Endometrium (tissue), 2 donors: ENCODE measurements at regions not wholly inside any gene's neighbourhood (a gene's known extent, or its start where the extent isn't known, plus 50 kb on each side); places are given as distances from the start of the nearest gene placed in this dataset.

ENCODE experiments used
- FAIRE-seq: peaks from 2 replicates; lab custom pipeline; 2012; peaks lifted over from hg19 to GRCh38; lab: Jason Lieb, UNC
- donor health status: control.
- donor health status: control.

DNA sequence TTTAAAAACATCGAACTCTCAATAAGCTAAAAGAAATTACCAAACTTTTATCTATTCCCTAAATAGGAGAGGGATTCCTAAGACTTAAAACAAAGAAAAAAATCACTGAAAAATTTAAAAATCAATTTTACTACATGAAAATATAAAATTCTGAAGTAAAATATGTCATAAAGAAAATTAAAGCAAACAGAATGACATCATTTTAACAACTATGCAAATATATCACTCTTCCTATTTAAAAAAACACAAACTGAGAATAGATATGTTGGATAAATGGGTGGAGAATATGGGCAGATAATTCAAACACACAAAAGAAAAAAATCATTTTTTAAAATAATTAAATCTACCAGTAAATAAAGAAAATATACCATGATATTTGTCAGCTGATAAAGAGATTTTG is 510.0 kb downstream of the BCL11B start:
- no peak for FAIRE-seq

DNA sequence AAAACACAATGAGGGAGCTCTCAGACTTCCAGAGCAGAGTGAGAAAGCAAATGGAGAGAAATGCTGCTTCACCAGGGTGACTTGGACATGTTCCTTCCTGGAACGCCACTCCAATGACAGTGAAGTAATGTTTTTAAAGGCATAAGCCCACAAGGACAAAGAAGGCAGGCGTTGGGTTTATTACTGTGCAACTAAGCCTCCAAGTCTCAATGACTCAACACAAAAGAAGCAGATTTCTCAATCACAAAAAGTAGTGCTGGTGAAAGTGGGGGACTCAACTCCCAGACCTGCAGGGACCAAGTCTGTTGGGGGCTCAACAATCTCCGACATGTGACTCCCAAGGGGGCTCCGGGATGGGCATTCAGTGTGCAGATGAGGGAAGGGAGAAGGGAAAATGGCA is 505.2 kb downstream of the BCL11B start:
- FAIRE-seq = no peak

DNA sequence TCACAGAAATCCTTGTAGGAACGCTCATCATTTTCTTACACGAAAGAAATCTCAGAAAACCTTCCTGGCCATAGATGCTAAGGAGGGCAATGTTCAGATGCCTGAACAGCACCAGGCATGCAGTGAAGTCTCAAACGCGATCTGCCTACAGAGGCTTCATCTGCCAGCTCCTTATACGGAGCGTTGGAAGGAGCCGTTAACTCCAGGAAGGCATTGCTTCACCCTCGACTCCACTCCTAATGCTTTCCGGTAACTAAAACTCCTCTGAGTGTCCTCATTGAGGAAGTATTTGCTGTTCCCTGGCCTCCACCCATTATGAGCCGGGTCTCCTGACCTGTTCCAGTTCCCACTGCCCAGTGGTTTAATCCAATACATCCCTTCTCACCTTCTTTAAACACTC is 502.7 kb downstream of the BCL11B start:
- no peak for FAIRE-seq

DNA sequence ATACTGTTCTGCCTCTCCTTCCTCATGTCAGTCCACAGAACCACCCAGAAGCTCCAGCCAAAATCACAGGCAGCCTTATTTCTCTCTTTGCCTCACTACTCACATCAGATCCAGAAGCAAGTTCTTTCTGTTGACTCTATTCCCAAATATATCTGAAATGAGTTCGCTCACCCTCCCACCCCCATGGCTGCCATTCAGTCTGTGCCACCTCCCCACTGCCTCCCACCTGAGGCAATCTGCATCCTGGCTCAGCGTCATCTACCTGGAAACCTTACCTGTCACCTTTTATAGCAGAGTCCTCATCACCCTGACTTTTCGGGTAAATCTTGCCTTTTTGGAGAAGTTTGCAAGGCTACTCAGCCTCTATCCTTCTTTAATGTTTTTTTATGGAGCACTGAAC is 501.8 kb downstream of the BCL11B start:
- FAIRE-seq = no peak

DNA sequence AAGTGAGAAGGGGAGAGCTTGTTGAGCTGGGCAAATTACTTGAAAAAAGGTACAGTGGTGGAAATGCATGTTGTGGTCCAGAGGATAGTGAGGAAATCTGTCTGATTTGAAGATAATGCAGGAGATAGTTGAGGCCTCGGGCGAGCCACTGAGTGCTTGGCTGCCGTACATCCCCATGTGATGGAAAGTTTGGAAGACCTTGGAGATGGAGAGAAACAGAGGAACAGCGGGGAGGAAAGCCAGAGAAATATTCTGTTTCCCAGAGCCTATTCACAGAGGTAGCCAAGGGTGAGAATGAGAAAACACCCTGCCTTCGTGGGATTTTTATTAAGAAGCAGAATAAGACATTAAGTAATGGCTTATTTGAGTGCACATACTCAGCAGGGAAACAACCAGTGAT is 498.2 kb downstream of the BCL11B start:
- FAIRE-seq = no peak

DNA sequence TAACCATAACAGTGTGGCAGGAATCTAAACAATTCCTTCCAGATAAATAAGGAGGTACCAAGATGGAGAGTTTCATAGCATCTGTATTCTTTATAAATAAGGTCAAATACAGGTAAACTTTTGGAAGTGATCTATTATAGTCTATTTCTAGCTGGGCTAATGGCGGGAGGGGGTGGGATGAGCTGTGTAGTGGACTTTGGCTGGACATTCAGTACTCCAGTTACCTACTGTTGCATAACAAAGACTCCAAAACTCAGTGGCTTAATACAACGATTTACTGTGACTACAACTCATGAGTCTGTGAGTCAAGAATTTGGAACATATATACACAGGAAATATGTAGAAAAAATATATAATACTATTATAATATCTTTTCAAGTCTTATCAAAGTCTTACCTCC is 496.1 kb downstream of the BCL11B start:
- FAIRE-seq = no peak

GRCh38 chr14:98782062-98782461 is 489.9 kb downstream of the BCL11B start:
- FAIRE-seq = no peak

DNA sequence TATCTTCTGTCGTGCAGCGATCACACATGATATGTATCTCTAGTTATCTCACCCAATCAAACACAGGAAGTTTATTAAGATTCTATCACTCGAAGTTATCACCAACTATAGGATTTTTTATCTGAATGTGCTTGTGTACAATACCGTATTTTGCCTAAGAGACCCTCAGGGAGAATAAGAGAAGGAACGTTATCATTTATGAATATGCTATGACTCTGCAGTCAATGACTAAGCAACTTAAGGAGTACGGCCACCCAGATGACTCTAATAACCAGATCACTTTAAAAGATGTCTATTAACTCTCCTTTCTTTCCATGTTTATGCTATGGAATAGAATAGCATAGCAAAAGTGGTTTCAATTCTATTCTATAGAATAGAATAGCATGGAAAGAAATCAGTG is 486.4 kb downstream of the BCL11B start:
- no peak for FAIRE-seq

DNA sequence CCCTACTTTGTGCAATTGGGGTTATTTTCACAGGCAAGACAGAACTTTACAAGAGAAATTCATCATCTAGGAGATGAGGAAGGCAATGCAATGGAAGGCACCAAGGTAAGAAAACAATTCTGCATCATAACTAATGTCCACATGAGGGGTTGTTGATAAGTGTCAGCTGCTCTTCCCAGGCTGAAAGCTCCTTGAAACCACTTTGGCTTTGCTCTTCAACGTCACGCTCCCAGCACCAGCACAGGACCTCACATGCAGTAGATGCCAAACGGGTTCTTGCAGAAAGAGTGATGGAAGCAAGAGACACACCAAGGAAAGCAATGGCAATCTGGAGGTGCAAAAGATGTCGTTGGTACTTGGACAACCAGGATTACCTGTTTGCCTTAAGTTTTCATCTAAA is 485.5 kb downstream of the BCL11B start:
- no peak for FAIRE-seq

DNA sequence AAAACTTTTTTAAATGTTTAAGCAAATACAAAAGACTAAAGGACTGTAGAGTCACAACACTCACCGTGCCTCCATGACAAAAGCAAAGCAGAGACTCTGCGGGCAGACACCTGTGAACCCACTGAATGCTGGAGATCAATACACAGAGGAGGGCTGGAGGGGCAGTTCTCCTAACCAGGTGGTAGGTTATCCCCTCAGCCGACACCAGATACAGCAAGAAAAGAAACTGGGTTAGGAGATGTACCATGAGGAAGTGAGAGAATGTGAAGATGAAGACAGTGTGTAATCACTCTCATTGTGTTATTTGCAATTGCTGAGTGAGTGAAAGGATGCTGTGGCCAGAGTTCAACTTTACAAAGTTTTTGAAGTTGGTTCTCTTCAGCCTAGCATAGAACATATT is 480.3 kb downstream of the BCL11B start:
- no peak for FAIRE-seq

DNA sequence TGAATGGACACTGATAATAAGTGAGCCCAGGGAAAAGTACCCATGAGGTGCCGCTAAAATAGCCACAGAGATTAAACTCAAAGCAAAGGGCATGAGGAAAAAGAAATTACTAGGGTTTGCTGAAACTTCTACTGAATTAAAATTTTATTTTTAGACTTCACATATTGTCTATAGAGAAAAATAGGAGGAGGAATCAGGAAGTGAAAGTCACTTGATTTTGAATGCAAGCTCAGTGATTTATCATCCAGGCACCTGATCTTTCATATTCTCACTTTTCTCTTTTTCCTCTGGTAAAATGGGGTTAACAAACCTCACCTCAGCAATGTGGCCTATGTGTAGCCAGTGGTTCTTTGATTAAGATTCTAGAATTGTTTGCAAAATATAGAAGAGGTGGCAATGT is 479.8 kb downstream of the BCL11B start:
- FAIRE-seq = no peak

DNA sequence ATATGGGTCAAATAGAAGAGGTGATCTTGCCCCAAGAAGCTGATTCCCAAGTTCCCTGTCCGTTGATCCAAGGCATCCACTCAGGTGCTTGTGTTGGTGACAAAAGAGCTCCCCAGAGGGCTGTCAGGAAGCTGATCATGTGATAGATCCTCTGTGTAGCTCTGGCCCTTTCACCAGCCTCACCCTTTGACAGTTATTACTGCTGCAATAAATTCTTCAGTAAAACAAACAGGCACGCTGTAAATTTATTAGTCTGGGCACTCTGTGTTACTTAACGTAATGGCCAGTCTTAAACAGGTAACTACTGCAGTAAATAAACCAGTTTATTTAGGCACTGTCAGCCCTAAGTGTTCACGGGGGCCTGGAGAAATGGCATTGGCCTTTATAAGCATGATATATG is 473.9 kb downstream of the BCL11B start:
- no peak for FAIRE-seq

GRCh38 chr14:98799891-98800290 is 472.1 kb downstream of the BCL11B start:
- FAIRE-seq = no peak

DNA sequence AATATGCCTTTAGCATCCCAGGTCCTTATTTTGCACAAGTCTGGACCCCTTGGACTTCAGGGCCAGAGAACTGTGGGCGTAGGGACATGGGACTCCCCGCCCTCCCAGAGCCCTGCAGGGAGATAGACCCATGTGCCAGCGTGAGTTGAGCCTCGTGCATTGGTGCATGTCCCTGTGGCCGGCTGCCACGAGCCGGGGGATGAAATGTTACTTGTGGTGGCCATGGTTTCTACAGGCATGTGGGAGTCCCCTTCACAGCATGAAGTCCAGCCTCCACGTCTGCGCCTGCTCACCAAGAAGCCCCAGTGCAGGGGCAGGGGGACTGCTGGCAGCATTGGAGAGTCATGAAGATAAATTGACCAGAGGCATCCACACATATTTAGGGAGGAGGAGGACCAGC is 470.0 kb downstream of the BCL11B start:
- no peak for FAIRE-seq

GRCh38 chr14:98803196-98803595 is 468.8 kb downstream of the BCL11B start:
- no peak for FAIRE-seq

GRCh38 chr14:98808494-98809407 is 463.2 kb downstream of the BCL11B start:
- peak; percentile 67 for FAIRE-seq

DNA sequence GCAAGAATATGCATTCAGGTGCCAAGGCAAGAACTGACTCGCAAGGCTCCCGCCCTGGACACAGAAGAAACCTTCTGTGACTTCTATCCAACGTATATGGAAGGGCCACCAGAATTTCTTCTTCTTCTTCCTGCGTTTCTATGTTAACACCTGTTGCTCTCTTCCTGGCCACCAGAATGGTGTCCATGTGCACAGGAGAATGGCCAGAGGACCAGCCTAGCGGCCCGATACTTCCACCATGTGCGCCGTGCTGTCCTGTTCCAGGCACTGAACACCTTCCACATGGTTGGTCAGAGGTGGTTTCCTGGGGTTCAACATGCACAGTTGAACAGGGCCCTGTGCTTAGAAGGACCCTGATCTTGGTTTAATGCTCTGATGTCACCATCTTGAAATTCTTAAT is 455.8 kb downstream of the BCL11B start:
- no peak for FAIRE-seq

GRCh38 chr14:98816720-98817119 is 455.3 kb downstream of the BCL11B start:
- FAIRE-seq = no peak

DNA sequence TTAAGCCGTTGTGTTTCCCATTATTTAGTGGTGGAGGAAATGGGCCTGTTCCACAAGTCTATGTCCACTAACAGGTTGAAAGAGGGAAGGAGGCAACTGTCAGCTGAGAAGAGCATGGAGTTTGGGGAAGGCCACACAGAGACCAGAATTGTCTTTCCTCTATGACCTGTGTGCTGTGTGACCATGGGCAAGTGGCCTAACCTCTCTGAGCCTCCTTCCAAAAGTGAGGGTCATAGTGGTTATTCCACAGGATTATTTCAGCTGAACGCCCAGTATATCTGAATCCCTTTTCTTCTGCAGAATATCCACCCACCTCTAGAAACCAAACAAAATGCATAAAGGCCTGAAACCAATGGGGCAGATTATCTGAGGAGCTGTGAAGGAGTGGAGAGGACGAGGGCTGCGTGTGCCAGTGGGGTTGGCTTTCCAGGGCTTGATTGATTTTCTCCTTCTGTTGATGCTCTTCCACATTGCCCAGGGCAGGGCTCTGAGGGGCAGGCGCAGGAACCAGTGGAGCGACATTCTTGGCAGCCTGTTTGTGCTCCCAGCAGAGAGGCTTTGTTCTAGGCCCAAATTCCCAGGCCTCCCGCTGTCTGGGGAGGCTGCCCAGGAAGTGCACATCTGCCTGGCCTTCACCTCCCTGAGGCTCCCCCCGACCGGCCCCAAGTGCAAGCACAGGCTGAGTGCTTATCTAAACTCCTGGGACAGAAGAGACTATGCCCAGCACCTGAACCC is 452.7 kb downstream of the BCL11B start:
- FAIRE-seq = no peak

GRCh38 chr14:98819867-98820206 is 452.2 kb downstream of the BCL11B start:
- FAIRE-seq = no peak

- no peak for FAIRE-seq
Measured at GRCh38 chr14:98822917-98823316, 449.1 kb downstream of the BCL11B start.

- no peak for FAIRE-seq
Measured at GRCh38 chr14:98826618-98827017, 445.4 kb downstream of the BCL11B start.

DNA sequence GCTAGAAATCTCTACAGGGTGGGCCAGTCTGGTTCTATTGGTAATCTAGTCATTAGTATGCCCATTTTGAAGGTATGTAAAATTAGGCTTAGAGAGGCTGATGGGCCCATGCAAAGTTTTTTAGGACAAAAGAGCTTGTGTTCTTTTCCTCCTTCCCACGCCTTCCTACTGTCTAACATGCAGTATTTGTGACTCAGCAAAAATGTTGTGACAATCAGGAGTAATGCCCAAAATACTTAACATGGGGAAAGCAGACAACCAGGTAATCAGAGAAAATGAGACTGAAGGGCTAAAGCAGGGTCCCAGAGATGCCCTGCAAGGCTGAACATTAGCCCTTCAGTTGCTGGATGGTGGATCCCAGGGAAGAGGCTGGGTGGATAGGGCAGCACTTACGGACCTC is 437.9 kb downstream of the BCL11B start:
- no peak for FAIRE-seq
